ENCODE measurements at regions not wholly inside any gene's neighbourhood (a gene's known extent, or its start where the extent isn't known, plus 50 kb on each side); places are given as distances from the start of the nearest gene placed in this dataset.

GRCh38 chr2:21804151-21804550 lies 680.4 kb downstream of the TDRD15 start:
- TF ChIP-seq CTCF (IDR thresholded peaks at IDR 0.05; ENCODE audit: borderline replicate concordance, extremely low read depth, low read length, poor library complexity, severe bottlenecking) (no peak), EZH2 (IDR thresholded peaks at IDR 0.05; ENCODE audit: borderline replicate concordance, low read depth, low read length, severe bottlenecking) (no peak)

Data from DND-41 (cell line).